SK-N-SH treated with all-trans-retinoic acid at 6 μM for 48 hours (cell line): ENCODE measurements at regions not wholly inside any gene's neighbourhood (a gene's known extent, or its start where the extent isn't known, plus 50 kb on each side); places are given as distances from the start of the nearest gene placed in this dataset.

Experiments
- ARNTL ChIP-seq: fragments of 450-650 bp; formaldehyde crosslinking; IDR thresholded peaks from 2 replicates; pipeline ENCODE4 v1.5.0; 2020; ENCODE audit warnings: low read depth, mild to moderate bottlenecking, moderate library complexity, borderline replicate concordance
- CREB5 ChIP-seq: fragments of 250-450 bp; sonication (Bioruptor Pico); IDR thresholded peaks from 2 replicates; pipeline ENCODE4 v1.5.1; 2020; ENCODE audit warnings: low read depth, mild to moderate bottlenecking, moderate library complexity
- ISL1 ChIP-seq: fragments of 250-450 bp; sonication (Bioruptor Pico); IDR thresholded peaks from 2 replicates; pipeline ENCODE4 v2.1.2; 2022; ENCODE audit warnings: mild to moderate bottlenecking, moderate library complexity
- PATZ1 ChIP-seq: fragments of 250-450 bp; sonication (Bioruptor Pico); IDR thresholded peaks from 2 replicates; pipeline ENCODE4 v1.8.0; 2020; ENCODE audit warnings: mild to moderate bottlenecking, moderate library complexity, borderline replicate concordance
- TCF4 ChIP-seq: fragments of 250-450 bp; sonication (Bioruptor Pico); IDR thresholded peaks from 2 replicates; pipeline ENCODE4 v1.8.0; 2021; ENCODE audit warnings: mild to moderate bottlenecking, moderate library complexity, borderline replicate concordance
- ZC3H10 ChIP-seq: fragments of 250-450 bp; sonication (Bioruptor Pico); IDR thresholded peaks from 2 replicates; pipeline ENCODE4 v1.5.1; 2021; ENCODE audit warnings: mild to moderate bottlenecking, moderate library complexity
- ZNF565 ChIP-seq: fragments of 450-650 bp; formaldehyde crosslinking; conservative IDR thresholded peaks from 2 replicates; pipeline ENCODE4 v1.5.0; 2020; ENCODE audit warnings: low read depth, mild to moderate bottlenecking, moderate library complexity

- no peak for TF ChIP-seq CREB5
- TF ChIP-seq ZC3H10 (CRISPR knock-in tag), result no peak
- no peak for TF ChIP-seq ARNTL (CRISPR knock-in tag)
- no peak for TF ChIP-seq PATZ1 (CRISPR knock-in tag)
- no peak for TF ChIP-seq ZNF565 (CRISPR knock-in tag)
- TF ChIP-seq TCF4 (CRISPR knock-in tag), result no peak
- TF ChIP-seq ISL1 (CRISPR knock-in tag), result no peak
These were observed 879.6 kb upstream of the PCDH10 start for GRCh38 chr4:132269303-132269990.
